ENCODE measurements at regions not wholly inside any gene's neighbourhood (a gene's known extent, or its start where the extent isn't known, plus 50 kb on each side); places are given as distances from the start of the nearest gene placed in this dataset.

- Histone ChIP-seq H3K4me3 (no peak overlapping the region), H3K9ac (ENCODE audit: insufficient read depth in 1 of 2, low read length in 2 of 2) (no peak overlapping the region), H3K36me3 (ENCODE audit: control insufficient read depth in 4 of 4, insufficient read depth in 4 of 4, low read length in 4 of 4) (no peaks in the 10 kb centered on the region), H3K9me3 (ENCODE audit: control insufficient read depth in 4 of 4, insufficient read depth in 3 of 4, low read length in 3 of 4) (no peaks in the 10 kb centered on the region), H3K27me3 (ENCODE audit: control insufficient read depth in 3 of 3, insufficient read depth in 3 of 3, low read length in 2 of 3) (no peaks in the 10 kb centered on the region), H3K27ac (ENCODE audit: low read depth in 1 of 2, low read length in 1 of 2) (no peak overlapping the region), H3K4me1 (ENCODE audit: control insufficient read depth in 5 of 5, insufficient read depth in 5 of 5, low read length in 5 of 5) (peaks cover 0 to 2% (median 0%) of the 10 kb centered on the region in 5 donors)
- no peak for ATAC-seq (ENCODE audit: insufficient read depth, low FRiP score)
- DNase-seq: no peak
- WGBS, 2 donors: 42 to 51% methylated on average over 1 of the region's 1 CpG
- TF ChIP-seq CTCF (IDR thresholded peaks at IDR 0.05; ENCODE audit: control extremely low read depth, extremely low read depth): no peak
Observed at GRCh38 chr12:115349711-115350110, 665.7 kb upstream of the TBX3 start.

GRCh38 chr12:115348301-115348700, 664.3 kb upstream of the TBX3 start:
- no peak for DNase-seq
- no peak overlapping the region for H3K4me3 ChIP-seq
- H3K27ac ChIP-seq (ENCODE audit: low read depth in 1 of 2, low read length in 1 of 2): no peak overlapping the region
- no peak overlapping the region for H3K9ac ChIP-seq (ENCODE audit: insufficient read depth in 1 of 2, low read length in 2 of 2)
- no peaks in the 10 kb centered on the region for H3K36me3 ChIP-seq (ENCODE audit: control insufficient read depth in 4 of 4, insufficient read depth in 4 of 4, low read length in 4 of 4)
- H3K4me1 ChIP-seq (ENCODE audit: control insufficient read depth in 5 of 5, insufficient read depth in 5 of 5, low read length in 5 of 5): no peaks in the 10 kb centered on the region
- H3K27me3 ChIP-seq (ENCODE audit: control insufficient read depth in 3 of 3, insufficient read depth in 3 of 3, low read length in 2 of 3): no peaks in the 10 kb centered on the region
- H3K9me3 ChIP-seq (ENCODE audit: control insufficient read depth in 4 of 4, insufficient read depth in 3 of 4, low read length in 3 of 4): no peaks in the 10 kb centered on the region
- TF ChIP-seq CTCF (IDR thresholded peaks at IDR 0.05; ENCODE audit: control extremely low read depth, extremely low read depth): no peak
- no peak for ATAC-seq (ENCODE audit: insufficient read depth, low FRiP score)
- WGBS, 2 donors: 95 to 96% methylated on average over 16 of the region's 16 CpGs

GRCh38 chr12:115343601-115344000, 659.6 kb upstream of the TBX3 start:
- Histone ChIP-seq H3K27me3 (ENCODE audit: control insufficient read depth in 3 of 3, insufficient read depth in 3 of 3, low read length in 2 of 3) (no peaks in the 10 kb centered on the region), H3K9ac (ENCODE audit: insufficient read depth in 1 of 2, low read length in 2 of 2) (no peak overlapping the region)

More at GRCh38 chr12:115343601-115344000, 659.6 kb upstream of the TBX3 start:
- H3K36me3 ChIP-seq (ENCODE audit: control insufficient read depth in 4 of 4, insufficient read depth in 4 of 4, low read length in 4 of 4): no peaks in the 10 kb centered on the region
- no peak for TF ChIP-seq CTCF (IDR thresholded peaks at IDR 0.05; ENCODE audit: control extremely low read depth, extremely low read depth)
- no peak overlapping the region for H3K4me3 ChIP-seq
- DNase-seq (no peak), ATAC-seq (ENCODE audit: insufficient read depth, low FRiP score) (no peak)
- no peaks in the 10 kb centered on the region for H3K4me1 ChIP-seq (ENCODE audit: control insufficient read depth in 5 of 5, insufficient read depth in 5 of 5, low read length in 5 of 5)
- WGBS, 2 donors: 84 to 87% methylated on average over 5 of the region's 5 CpGs
- H3K9me3 ChIP-seq (ENCODE audit: control insufficient read depth in 4 of 4, insufficient read depth in 3 of 4, low read length in 3 of 4): peaks cover 2 to 6% (median 4%) of the 10 kb centered on the region in 4 donors
- H3K27ac ChIP-seq (ENCODE audit: low read depth in 1 of 2, low read length in 1 of 2): no peak overlapping the region
